ENCODE measurements at regions not wholly inside any gene's neighbourhood (a gene's known extent, or its start where the extent isn't known, plus 50 kb on each side); places are given as distances from the start of the nearest gene placed in this dataset.

DNA sequence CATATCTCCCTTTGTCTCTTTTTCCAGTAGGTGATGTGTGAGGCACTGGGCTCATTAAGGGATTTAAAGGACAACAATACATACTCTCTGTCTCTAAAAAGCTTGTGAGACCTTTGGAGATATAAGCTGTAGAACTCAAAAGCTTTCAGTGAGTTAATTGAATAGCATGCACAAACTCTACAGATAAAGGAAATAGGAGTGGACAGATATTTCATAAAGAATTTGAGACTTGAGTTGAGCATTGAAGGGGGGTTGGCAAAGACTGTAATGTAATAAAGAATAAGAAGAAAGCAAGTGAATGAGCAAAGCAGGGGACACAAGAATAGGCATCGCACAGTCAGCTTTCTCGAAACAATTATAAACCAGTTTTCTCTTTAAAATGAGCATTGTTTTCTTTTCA lies 583.4 kb upstream of the DPPA4 start:
- no peak for TF ChIP-seq NFXL1 (IDR thresholded peaks at IDR 0.05; ENCODE audit: borderline replicate concordance)
- no peak for TF ChIP-seq MEF2A (IDR thresholded peaks at IDR 0.05; ENCODE audit: insufficient read depth, low read depth, low read length)
- no peak for TF ChIP-seq SMARCA5 (IDR thresholded peaks at IDR 0.05)
- no peak for TF ChIP-seq CBX5 (IDR thresholded peaks at IDR 0.05; ENCODE audit: low read depth)
- TF ChIP-seq, protein P1, sequence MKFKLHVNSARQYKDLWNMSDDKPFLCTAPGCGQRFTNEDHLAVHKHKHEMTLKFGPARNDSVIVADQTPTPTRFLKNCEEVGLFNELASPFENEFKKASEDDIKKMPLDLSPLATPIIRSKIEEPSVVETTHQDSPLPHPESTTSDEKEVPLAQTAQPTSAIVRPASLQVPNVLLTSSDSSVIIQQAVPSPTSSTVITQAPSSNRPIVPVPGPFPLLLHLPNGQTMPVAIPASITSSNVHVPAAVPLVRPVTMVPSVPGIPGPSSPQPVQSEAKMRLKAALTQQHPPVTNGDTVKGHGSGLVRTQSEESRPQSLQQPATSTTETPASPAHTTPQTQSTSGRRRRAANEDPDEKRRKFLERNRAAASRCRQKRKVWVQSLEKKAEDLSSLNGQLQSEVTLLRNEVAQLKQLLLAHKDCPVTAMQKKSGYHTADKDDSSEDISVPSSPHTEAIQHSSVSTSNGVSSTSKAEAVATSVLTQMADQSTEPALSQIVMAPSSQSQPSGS (IDR thresholded peaks at IDR 0.05; ENCODE audit: low read length): no peak
- no peak for TF ChIP-seq STAT3 (IDR thresholded peaks at IDR 0.05; ENCODE audit: low read depth, low read length)
- TF ChIP-seq, protein P2, sequence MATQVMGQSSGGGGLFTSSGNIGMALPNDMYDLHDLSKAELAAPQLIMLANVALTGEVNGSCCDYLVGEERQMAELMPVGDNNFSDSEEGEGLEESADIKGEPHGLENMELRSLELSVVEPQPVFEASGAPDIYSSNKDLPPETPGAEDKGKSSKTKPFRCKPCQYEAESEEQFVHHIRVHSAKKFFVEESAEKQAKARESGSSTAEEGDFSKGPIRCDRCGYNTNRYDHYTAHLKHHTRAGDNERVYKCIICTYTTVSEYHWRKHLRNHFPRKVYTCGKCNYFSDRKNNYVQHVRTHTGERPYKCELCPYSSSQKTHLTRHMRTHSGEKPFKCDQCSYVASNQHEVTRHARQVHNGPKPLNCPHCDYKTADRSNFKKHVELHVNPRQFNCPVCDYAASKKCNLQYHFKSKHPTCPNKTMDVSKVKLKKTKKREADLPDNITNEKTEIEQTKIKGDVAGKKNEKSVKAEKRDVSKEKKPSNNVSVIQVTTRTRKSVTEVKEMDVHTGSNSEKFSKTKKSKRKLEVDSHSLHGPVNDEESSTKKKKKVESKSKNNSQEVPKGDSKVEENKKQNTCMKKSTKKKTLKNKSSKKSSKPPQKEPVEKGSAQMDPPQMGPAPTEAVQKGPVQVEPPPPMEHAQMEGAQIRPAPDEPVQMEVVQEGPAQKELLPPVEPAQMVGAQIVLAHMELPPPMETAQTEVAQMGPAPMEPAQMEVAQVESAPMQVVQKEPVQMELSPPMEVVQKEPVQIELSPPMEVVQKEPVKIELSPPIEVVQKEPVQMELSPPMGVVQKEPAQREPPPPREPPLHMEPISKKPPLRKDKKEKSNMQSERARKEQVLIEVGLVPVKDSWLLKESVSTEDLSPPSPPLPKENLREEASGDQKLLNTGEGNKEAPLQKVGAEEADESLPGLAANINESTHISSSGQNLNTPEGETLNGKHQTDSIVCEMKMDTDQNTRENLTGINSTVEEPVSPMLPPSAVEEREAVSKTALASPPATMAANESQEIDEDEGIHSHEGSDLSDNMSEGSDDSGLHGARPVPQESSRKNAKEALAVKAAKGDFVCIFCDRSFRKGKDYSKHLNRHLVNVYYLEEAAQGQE (IDR thresholded peaks at IDR 0.05; ENCODE audit: low read depth, low read length): no peak
- no peak for TF ChIP-seq KLF5 (IDR thresholded peaks at IDR 0.05; ENCODE audit: partially characterized antibody)
- TF ChIP-seq IKZF2 (IDR thresholded peaks at IDR 0.05): no peak
- TF ChIP-seq SUZ12 (IDR thresholded peaks at IDR 0.05; ENCODE audit: unreplicated experiment): no peak
- TF ChIP-seq CHD2 (IDR thresholded peaks at IDR 0.05; ENCODE audit: borderline replicate concordance, low read depth, low read length): no peak
- TF ChIP-seq FOS (IDR thresholded peaks at IDR 0.05; ENCODE audit: borderline replicate concordance, extremely low read depth, insufficient read length): no peak
- no peak for TF ChIP-seq HDAC2 (IDR thresholded peaks at IDR 0.05)
- TF ChIP-seq BMI1 (IDR thresholded peaks at IDR 0.05; ENCODE audit: borderline replicate concordance): no peak
- TF ChIP-seq EZH2 (IDR thresholded peaks at IDR 0.05; ENCODE audit: borderline replicate concordance, control insufficient read depth, low read depth, low read length): no peak
- TF ChIP-seq, protein P3, sequence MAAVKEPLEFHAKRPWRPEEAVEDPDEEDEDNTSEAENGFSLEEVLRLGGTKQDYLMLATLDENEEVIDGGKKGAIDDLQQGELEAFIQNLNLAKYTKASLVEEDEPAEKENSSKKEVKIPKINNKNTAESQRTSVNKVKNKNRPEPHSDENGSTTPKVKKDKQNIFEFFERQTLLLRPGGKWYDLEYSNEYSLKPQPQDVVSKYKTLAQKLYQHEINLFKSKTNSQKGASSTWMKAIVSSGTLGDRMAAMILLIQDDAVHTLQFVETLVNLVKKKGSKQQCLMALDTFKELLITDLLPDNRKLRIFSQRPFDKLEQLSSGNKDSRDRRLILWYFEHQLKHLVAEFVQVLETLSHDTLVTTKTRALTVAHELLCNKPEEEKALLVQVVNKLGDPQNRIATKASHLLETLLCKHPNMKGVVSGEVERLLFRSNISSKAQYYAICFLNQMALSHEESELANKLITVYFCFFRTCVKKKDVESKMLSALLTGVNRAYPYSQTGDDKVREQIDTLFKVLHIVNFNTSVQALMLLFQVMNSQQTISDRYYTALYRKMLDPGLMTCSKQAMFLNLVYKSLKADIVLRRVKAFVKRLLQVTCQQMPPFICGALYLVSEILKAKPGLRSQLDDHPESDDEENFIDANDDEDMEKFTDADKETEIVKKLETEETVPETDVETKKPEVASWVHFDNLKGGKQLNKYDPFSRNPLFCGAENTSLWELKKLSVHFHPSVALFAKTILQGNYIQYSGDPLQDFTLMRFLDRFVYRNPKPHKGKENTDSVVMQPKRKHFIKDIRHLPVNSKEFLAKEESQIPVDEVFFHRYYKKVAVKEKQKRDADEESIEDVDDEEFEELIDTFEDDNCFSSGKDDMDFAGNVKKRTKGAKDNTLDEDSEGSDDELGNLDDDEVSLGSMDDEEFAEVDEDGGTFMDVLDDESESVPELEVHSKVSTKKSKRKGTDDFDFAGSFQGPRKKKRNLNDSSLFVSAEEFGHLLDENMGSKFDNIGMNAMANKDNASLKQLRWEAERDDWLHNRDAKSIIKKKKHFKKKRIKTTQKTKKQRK (IDR thresholded peaks at IDR 0.05; ENCODE audit: low read depth, low read length): no peak
- no peak for TF ChIP-seq TCF12 (IDR thresholded peaks at IDR 0.05; ENCODE audit: low read depth, low read length)
- TF ChIP-seq TCF7 (IDR thresholded peaks at IDR 0.05; ENCODE audit: borderline replicate concordance): no peak
- no peak for TF ChIP-seq SPI1 (IDR thresholded peaks at IDR 0.05; ENCODE audit: borderline replicate concordance, insufficient read depth, low read depth, low read length)
- RAD21 ChIA-PET (ENCODE audit: unreplicated experiment): no interaction called here

More for the DNA sequence above, 583.4 kb upstream of the DPPA4 start:
- no peaks in the 10 kb centered on the region for H3K4me1 ChIP-seq (ENCODE audit: control insufficient read depth, insufficient read depth, low read length)
- no peak for FAIRE-seq
- no peak overlapping the region for H3K9ac ChIP-seq (ENCODE audit: control insufficient read depth, insufficient read depth, low read length)
- in situ Hi-C loops (cut with MboI): no loop called here
- no peak overlapping the region for H3K27ac ChIP-seq (ENCODE audit: control insufficient read depth, insufficient read depth)
- SMC1A ChIA-PET (ENCODE audit: uncharacterized antibody, unreplicated experiment): no interaction called here
- no peaks in the 10 kb centered on the region for H3K79me2 ChIP-seq (ENCODE audit: control insufficient read depth, insufficient read depth, low read length)
- no peaks in the 10 kb centered on the region for H3K27me3 ChIP-seq (replicated peaks in 1 of 2; ENCODE audit: control insufficient read depth in 2 of 2, insufficient read depth in 2 of 2, low read length in 1 of 2)
- DNase-seq (ENCODE audit: low read depth, low spot score): no peak
- H3K4me3 ChIP-seq: no peak overlapping the region
- CTCF ChIA-PET: no interaction called here
- no TSS peak for BruUV-seq (replicated peaks)
- no peak for ATAC-seq
- no peaks in the 10 kb centered on the region; the same call in 2 of the 3 replicates for H3K9me3 ChIP-seq (replicated peaks; ENCODE audit: control insufficient read depth, insufficient read depth, low read length)
- no peak overlapping the region for H2AFZ ChIP-seq (ENCODE audit: control insufficient read depth, low read depth, low read length)
- intact Hi-C loops (cut with micrococcal nuclease; ENCODE audit: unreplicated experiment): no loop called here
- 47% methylated on average over 2 of the region's 2 CpGs for WGBS (ENCODE audit: insufficient coverage, insufficient replicate concordance, low lambda C conversion rate, missing lambda C conversion rate)
- POLR2A ChIA-PET: no interaction called here
- no peaks in the 10 kb centered on the region for H3K36me3 ChIP-seq (ENCODE audit: control insufficient read depth in 2 of 2, insufficient read depth in 2 of 2, low read length in 1 of 2)
- no peaks in the 10 kb centered on the region for H4K20me1 ChIP-seq (ENCODE audit: control insufficient read depth, insufficient read depth)
- H3K4me2 ChIP-seq (ENCODE audit: control insufficient read depth, insufficient read depth): no peak overlapping the region

All from GM12878 (cell line).